Thyroid gland (tissue), 4 donors: ENCODE measurements at regions not wholly inside any gene's neighbourhood (a gene's known extent, or its start where the extent isn't known, plus 50 kb on each side); places are given as distances from the start of the nearest gene placed in this dataset.
"Not testable (repeated sequence)": the region's sequence is repeated elsewhere in the genome, so short reads cannot be mapped to it uniquely, and the experiment has no call there.

Source experiments
- DNase-seq, 2 donors: peaks; one replicate each; pipeline ENCODE4 v3.0.0-alpha.2; 2019
- H3K27ac ChIP-seq, 3 donors: fragments of 200-600 bp; sonication (generic); 1 replicate in 2 of 3; 2 replicates in 1 of 3; pipeline ENCODE4 v1.5.1; 2016 to 2019; ENCODE audit warnings: mild to moderate bottlenecking in 1 of 3, moderate library complexity in 1 of 3
- H3K27me3 ChIP-seq: fragments of 200-600 bp; sonication (generic); one replicate; pipeline ENCODE4 v1.5.1; 2019
- H3K36me3 ChIP-seq, 2 donors: fragments of 200-600 bp; sonication (generic); one replicate each; pipeline ENCODE4 v1.5.1; 2016 to 2019
- H3K4me1 ChIP-seq, 2 donors: fragments of 200-600 bp; sonication (generic); one replicate each; pipeline ENCODE4 v1.5.1; 2017 to 2019
- H3K4me3 ChIP-seq, 3 donors: fragments of 200-600 bp; sonication (generic); replicated peaks in 1 of 3; 1 replicate in 2 of 3; 2 replicates in 1 of 3; pipeline ENCODE4 v1.5.1; 2016; ENCODE audit warnings: mild to moderate bottlenecking in 1 of 3
- H3K9me3 ChIP-seq: fragments of 200-600 bp; sonication (generic); one replicate; pipeline ENCODE4 v1.5.1; 2017
- POLR2A ChIP-seq, 2 donors: fragments of 450-650 bp; IDR thresholded peaks; one replicate each; pipeline ENCODE4 v1.6.1; 2017; ENCODE audit warnings: antibody characterized with exemption in 2 of 2, mild to moderate bottlenecking in 2 of 2, moderate library complexity in 1 of 2
- WGBS, 2 donors: methylation state at CpG; one replicate each; pipeline ENCODE4 v1.1.5; 2017; 5-methylcytosine and 5-hydroxymethylcytosine counted together
- intact Hi-C: fragments of 100-400 bp; cut with DNase I; formaldehyde crosslinking; loops from one replicate; pipeline ENCODE4 v1.15.1; 2023
- TF ChIP-seq, protein P1 (sequence below), 6 experiments: fragments of 200-600 bp in 3 of 6; fragments of 450-650 bp in 3 of 6; sonication (generic) in 3 of 6; IDR thresholded peaks; one replicate each; pipeline ENCODE4 v1.5.1; 2016 to 2019; ENCODE audit warnings: antibody characterized with exemption in 6 of 6, mild to moderate bottlenecking in 2 of 6, inconsistent platforms in 1 of 6, moderate library complexity in 1 of 6

DNA sequence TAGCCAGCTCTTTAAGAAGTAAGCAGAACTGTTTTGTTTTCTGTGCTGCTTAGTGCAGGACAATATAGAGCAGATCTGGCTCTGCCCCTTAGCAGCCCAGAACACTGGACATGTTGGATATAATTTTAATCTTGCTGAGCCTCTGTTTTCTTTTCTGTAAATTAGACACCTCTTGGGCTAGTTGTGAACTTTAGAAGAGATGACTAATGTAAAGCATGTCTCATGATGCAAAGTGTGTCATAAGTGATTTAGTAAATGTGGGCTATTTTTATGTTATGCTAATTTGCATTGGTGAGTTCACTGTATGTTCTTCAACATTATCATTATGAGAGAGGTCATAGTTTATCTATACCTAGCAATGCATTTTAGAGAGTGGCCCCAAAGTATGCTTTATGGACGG is 156.1 kb upstream of the ADAMTSL1 start:
- TF ChIP-seq, protein P1, sequence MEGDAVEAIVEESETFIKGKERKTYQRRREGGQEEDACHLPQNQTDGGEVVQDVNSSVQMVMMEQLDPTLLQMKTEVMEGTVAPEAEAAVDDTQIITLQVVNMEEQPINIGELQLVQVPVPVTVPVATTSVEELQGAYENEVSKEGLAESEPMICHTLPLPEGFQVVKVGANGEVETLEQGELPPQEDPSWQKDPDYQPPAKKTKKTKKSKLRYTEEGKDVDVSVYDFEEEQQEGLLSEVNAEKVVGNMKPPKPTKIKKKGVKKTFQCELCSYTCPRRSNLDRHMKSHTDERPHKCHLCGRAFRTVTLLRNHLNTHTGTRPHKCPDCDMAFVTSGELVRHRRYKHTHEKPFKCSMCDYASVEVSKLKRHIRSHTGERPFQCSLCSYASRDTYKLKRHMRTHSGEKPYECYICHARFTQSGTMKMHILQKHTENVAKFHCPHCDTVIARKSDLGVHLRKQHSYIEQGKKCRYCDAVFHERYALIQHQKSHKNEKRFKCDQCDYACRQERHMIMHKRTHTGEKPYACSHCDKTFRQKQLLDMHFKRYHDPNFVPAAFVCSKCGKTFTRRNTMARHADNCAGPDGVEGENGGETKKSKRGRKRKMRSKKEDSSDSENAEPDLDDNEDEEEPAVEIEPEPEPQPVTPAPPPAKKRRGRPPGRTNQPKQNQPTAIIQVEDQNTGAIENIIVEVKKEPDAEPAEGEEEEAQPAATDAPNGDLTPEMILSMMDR (IDR thresholded peaks at IDR 0.05) = no peak
- TF ChIP-seq POLR2A (IDR thresholded peaks at IDR 0.05) = no peak
- Histone ChIP-seq H3K4me1 (no peaks in the 10 kb centered on the region), H3K36me3 (no peaks in the 10 kb centered on the region), H3K27me3 (no peaks in the 10 kb centered on the region), H3K27ac (no peak overlapping the region), H3K4me3 (no peak overlapping the region), H3K9me3 (no peaks in the 10 kb centered on the region)
- DNase-seq = no peak
- intact Hi-C loops = loop anchor here (5.0 kb wide), 1 partner anchor 51 kb away; no protein-coding TSS in a partner anchor
- 87 to 95% methylated on average over 1 of the region's 1 CpG for WGBS, 2 donors

GRCh38 chr9:18319918-18320445 is 154.0 kb upstream of the ADAMTSL1 start:
- no peak for DNase-seq
- intact Hi-C loops = loop anchor here (5.0 kb wide), 1 partner anchor 53 kb away; no protein-coding TSS in a partner anchor
- Histone ChIP-seq H3K36me3 (no peaks in the 10 kb centered on the region), H3K27ac (no peak overlapping the region), H3K9me3 (no peaks in the 10 kb centered on the region), H3K4me3 (no peak overlapping the region), H3K27me3 (no peaks in the 10 kb centered on the region), H3K4me1 (no peaks in the 10 kb centered on the region)
- TF ChIP-seq, protein P1 (IDR thresholded peaks at IDR 0.05) = no peak
- no peak for TF ChIP-seq POLR2A (IDR thresholded peaks at IDR 0.05)
- WGBS, 2 donors = 57 to 62% methylated on average over 2 of the region's 2 CpGs

- DNase-seq = no peak
- Histone ChIP-seq H3K4me3 (no peak overlapping the region), H3K27ac (no peak overlapping the region), H3K9me3 (no peaks in the 10 kb centered on the region), H3K27me3 (no peaks in the 10 kb centered on the region), H3K36me3 (no peaks in the 10 kb centered on the region), H3K4me1 (no peaks in the 10 kb centered on the region)
- WGBS, 2 donors = 90 to 94% methylated on average over 2 of the region's 2 CpGs
- TF ChIP-seq, protein P1 (IDR thresholded peaks at IDR 0.05) = no peak
- TF ChIP-seq POLR2A (IDR thresholded peaks at IDR 0.05) = no peak
- intact Hi-C loops = no loop called here
Observed at GRCh38 chr9:18324928-18325745, 148.8 kb upstream of the ADAMTSL1 start.

DNA sequence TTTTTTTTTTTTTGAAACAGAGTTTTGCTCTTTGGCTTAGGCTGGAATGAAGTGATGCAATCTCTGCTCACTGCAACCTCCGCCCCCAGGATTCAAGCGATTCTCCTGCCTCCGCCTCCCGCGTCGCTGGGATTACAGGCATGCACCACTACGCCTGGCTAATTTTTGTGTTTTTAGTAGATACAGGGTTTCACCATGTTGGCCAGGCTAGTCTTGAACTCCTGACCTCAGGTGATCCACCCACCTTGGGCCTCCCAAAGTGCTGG is 148.3 kb upstream of the ADAMTSL1 start:
- intact Hi-C loops, H3K36me3 ChIP-seq, H3K9me3 ChIP-seq, H3K4me3 ChIP-seq, DNase-seq, H3K27me3 ChIP-seq, H3K4me1 ChIP-seq, H3K27ac ChIP-seq: not testable (repeated sequence)
- 97 to 98% methylated on average over 7 of the region's 7 CpGs for WGBS, 2 donors

GRCh38 chr9:18327121-18327520 is 146.8 kb upstream of the ADAMTSL1 start:
- Histone ChIP-seq H3K4me3 (no peak overlapping the region), H3K9me3 (no peaks in the 10 kb centered on the region), H3K27me3 (no peaks in the 10 kb centered on the region), H3K27ac (no peak overlapping the region), H3K36me3 (no peaks in the 10 kb centered on the region), H3K4me1 (peaks cover 0 to 7% of the 10 kb centered on the region in 2 donors)
- intact Hi-C loops = no loop called here
- TF ChIP-seq POLR2A (IDR thresholded peaks at IDR 0.05) = no peak
- TF ChIP-seq, protein P1 (IDR thresholded peaks at IDR 0.05) = no peak
- no peak for DNase-seq
- WGBS, 2 donors = 85 to 89% methylated on average over 3 of the region's 3 CpGs
